ENCODE measurements at regions not wholly inside any gene's neighbourhood (a gene's known extent, or its start where the extent isn't known, plus 50 kb on each side); places are given as distances from the start of the nearest gene placed in this dataset.

DNA sequence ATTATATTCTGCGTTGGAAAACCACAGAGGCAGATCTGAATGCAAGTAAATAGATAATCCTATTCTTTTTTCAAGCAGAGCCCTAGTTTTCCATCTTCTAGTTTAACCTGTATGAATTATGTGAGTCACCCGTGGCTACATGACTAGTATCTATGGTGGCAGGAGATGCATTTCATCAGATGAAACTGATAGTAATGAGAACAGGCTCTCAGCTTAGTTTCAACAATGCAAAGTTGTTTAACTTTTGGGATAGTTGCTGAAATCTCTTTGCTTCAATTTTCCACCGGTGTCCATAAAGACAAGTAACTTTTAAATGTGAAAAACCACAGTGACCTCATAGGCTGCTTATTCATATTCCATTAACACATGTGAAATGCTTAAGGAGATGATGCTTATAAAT lies 1317.4 kb upstream of the TENM3 start:
- no peak for DNase-seq

DNA sequence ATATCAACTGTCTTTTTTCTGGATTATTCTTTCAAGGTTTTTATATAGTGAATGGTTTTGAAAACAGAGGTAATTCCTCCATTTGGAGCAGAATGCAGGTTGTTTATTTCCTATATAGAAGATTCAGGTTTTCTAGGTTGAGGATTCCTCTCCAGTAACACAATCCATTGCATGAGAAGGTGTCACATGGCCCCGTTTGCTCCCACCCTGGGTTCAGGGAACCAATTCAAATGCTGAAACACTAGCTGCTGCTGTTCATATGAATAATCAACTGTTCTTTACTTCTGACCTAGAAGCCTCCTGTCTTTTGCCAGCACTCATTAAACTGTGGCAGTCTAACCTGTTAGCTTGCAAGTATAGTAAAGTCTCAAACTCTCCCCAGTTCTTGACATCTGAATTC lies 1316.9 kb upstream of the TENM3 start:
- DNase-seq: no peak

DNA sequence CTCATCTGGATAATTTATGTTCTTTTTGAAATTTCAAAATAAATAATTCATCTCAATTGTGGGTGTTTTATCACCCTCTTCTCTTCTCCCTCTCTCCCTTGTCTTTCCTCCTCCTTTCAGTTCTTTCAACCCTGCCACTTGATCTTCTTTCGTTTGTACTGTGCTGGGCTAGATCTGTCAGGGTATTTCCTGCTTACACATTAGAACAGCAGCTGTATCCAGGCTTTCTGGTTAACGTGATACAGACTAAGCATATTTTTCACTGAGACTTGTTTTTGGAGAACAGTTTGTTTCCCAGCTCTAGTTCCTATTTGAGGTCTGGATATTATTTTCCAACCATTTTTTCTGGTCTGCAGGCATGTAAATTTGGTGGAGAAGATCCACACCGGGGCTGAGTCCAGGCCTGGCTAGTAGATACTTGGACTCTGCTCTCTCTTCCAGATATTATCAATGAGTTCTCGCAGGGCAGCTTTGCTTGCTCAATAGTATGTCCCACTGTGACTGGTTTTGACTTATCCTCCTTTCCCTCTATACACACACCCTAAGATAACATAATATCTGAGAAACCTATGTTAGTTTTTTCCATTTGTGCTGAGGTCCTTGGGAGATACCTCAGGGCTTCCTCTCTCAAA lies 1310.7 kb upstream of the TENM3 start:
- no peak for DNase-seq

DNA sequence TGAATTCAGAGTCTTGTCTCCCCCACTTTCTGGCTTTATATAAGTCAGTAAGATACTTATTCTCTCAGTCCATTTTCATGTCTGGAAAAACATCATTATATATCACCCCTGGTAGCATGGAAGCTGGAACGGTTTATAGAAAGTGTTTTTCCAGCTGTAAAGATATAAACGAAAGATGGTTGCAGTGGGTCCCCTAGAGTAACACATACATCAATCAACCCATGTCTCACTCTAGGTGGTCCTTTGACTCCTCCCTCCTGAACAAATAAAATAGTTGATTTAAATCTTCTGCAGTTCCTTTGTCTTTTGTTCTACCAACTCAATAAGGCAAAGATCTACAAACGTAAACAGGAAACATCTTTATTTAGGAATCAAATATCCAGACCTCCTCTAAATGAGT lies 1306.1 kb upstream of the TENM3 start:
- DNase-seq: no peak

DNA sequence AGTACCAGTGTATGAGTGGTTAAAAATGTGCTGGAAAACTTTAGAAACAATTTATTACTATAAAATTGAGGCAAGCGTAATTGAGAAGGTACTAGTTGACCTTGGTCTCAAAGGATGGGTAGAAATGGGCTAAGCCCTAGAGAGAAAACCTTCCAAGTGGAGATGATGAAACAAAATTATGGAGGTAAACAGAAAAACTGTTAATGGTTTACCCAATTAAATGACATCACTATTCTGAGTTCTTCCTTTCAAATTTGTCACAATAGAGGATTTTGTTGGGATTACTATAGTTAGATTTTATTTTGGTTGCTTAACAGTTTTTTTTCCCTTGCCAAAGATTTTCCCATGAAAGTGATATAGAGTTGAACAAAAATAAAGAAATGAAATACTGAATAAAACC lies 1302.5 kb upstream of the TENM3 start:
- DNase-seq: no peak

DNA sequence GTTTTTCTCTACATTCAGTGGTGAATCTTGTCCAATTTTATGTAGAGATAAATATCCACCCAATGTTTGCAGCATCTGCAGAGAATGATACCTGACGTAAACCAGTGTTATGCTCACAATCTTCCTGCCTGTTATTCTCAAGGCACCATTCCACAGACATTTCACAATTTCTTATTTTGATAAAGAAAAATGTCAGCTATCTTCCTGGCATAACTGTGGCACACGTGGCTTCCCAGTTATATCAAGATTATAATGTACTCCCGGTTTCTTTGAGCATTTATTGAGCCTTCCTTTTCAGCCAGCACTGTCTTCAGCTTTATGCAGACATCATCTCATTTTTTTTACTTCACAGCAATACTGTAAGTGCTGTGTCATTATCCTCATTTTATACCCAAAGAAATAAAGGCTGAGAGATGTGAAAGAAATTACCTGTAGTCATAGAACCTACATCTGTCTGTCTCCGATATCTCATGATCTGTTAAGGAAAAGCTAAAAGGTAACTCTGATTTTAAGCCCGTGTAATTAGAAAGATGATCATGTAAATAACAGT lies 1300.8 kb upstream of the TENM3 start:
- no peak for DNase-seq

DNA sequence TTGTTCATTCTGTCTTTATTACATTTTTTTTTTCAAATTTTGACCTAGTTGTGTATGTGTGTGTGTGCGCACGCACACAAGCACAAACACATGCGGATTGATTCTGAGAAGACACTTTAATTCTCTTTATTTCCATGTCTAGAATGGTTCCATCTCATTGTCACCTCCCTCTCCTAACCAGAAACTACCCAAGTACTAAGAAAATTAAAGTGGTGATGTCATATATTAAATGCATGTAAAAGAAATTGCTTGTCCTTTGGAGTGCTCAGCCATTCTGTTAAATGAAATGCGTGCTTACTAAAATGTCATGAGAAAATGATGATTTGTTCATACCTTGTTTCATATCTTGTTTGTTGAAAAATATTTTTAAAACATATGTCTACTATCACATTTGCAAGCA lies 1297.0 kb upstream of the TENM3 start:
- DNase-seq: no peak

DNA sequence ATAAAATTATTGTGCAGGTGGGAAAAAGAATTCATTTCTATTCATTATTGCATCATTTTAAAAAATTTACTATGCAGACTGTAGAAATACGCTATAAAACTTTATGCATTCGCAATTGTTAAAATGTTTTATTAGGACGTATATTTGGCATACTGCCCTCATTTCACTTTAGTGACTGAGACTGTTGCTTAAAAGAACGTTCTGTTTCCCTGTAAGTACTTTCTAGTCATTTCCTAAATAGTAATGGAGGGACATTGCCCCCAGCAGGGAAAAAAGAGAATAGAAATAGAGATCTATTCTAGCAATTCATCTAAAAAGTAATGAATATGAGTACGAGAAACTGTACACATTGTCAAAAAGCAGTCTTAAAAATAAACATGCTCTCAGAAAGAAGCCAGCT lies 1295.8 kb upstream of the TENM3 start:
- no peak for DNase-seq

DNA sequence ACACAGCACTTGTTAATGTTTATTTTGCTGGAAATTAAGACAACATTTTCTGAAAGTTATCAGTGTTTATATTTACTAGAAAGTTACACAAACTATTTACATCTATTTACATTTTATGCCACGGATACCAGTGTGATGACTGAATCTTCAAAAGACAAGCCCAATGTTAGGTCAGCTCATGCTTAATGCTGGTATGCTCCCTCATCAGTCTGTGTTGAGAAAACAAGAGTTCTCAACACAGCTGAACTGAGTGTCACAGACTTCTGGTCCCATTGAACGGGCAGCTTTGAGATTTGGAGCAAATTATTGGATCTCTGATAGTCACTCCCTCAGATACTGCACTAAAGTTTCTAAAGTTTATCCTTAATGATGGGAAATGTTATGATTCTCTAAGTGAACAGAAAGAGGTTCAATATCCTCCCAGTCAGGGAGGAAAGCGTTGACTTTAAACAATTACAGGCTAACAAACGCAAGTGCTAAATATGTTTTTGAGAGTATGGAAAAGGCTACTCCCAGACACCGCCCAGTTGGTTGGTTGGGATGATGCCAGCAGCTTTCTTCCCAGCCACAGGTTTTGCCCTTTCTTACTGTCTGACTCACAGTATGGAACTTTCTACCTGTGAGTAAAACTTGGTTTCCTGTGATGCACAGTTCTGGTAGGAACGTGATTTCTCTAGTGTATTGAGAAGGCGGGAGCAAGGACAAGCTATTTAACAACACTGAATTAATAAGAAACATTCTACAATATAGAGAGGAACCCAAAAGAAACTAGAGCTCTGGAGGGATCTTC lies 1293.6 kb upstream of the TENM3 start:
- DNase-seq: no peak

DNA sequence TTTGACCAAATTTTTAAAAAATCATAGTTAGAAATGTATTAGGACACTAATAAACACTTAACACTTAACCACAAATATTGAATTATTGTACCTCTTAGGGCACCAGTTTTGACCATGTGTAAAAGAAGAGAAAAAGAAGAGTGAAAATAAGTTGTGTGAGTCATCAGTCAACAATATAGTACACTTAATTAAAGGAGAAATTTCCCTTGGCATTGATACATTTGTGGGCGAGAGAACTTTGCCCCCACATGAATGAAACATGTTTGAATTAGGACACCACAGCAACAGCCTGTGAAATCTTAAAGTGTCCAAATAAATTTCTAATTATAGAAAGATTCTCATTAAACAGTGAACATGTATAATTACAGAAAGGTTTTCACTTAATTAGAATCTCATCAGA lies 1292.8 kb upstream of the TENM3 start:
- DNase-seq: no peak

DNA sequence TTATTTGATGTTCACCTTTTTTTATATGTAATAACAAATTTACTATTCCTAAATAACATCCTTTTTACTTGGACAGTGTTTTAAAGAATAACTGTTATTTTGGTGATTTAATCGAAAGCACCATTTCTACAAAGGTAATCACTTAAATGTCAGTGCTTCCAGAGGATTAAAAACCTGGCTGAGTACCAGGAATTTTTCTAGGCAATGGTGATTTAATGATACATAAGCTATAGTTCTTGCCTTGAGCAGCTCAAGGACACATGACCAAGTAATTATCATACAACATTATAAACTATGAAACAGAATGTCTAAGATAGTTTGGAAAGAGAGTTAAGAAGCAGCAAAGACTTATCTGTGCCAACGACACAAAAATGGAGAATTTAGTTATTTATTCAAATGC lies 1291.9 kb upstream of the TENM3 start:
- no peak for DNase-seq

DNA sequence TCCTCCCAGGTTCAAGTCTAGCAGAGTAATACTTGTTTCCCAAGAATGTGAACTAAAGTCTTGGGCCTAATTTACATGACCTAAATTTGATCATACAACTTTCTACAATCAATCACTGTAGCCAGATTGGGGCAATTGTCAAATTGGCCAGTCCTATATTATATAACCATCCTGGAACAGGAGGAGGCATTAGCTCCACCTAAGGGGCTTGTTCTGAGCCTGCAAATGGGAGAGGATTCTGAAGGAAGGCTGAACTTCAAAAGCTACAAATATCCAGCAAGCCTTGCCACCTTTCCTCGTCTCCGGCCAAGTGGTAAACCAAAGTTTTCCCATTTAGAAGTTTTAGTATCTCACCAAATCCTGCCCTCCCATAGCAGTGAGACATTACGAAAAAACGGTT lies 1289.6 kb upstream of the TENM3 start:
- no peak for DNase-seq

DNA sequence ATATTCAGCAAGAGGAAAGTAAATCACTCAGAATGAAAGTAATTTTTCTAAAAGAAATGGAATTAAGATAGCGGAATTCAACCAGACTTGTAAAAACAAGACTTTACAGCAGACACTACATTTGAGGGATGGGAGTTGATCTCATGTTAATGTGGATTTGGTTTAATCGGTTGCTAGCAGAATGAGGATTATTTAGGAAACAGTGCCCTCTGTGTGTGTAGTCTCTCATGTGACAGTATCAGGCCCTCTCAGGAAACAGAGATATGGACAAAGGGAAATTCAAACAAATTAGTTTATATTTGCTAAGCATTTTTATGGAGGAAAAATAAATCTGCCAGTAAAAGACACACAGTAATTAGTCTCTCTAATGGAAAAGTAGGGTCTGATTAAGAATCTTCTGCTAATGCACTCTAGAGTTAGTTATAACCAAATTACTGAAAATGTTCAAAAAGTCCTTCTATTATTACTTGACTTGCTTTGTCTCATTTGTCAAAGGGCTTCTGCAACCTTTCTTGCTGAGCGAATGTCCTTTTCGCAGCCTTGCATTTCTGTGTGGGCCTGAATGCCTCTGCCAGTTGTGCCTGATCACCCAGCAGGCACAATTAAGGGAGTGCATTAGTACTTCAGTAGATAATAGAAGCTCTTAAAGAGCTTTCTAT lies 1282.3 kb upstream of the TENM3 start:
- no peak for DNase-seq

DNA sequence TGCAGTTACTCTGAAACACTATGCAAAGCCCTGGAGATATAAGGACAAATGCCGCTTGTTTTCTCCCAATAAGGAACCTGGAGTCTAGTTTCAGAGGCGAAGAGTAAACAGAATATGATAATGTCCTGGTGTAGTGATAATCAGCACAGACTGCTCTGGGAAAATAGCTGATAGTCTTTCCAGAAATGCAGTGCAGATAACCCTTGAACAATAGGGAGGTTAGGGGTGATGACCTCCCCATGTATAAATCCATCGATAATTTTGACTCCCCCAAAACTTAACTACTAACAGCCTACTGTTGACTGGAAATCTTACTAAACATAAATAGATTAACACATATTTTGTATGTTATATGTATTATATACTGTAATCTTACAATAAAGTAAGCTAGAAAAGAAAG lies 1280.9 kb upstream of the TENM3 start:
- no peak for DNase-seq

DNA sequence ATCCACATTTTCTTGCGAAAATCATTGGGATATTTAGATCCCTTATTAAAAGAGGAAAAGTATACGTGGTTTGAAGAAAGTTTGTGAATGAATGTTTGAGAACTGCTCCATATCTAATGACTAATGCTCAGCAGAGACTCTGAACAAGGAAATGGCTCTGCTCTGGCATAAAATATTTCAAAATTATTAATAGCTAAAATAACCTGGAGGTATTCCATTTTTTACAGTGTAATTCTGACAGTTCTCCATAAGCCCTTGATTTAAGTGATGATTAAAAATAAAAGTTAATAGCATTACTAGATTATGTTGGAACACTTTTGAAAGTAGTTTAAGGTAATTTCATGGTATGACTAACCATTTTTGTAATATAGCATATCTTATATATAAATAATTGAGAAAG lies 1276.9 kb upstream of the TENM3 start:
- DNase-seq: no peak

DNA sequence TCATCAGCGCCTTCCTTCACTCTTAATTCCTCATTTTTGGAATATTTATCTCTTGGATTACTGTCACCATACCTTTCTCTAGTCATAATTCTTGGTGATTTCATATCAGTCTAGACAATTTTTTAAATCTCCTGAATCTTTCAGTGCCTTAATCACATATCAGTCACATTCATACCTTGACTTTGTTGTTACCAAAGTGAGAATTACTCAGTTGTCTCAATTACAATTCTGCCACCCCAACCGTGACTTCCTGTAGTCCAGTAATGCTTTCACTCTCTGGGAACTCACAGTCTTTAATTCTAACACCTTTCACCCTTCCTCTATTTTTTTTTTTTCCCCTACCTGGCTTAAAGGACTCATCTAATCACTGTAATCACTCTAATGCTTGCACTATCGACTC lies 1275.3 kb upstream of the TENM3 start:
- no peak for DNase-seq

DNA sequence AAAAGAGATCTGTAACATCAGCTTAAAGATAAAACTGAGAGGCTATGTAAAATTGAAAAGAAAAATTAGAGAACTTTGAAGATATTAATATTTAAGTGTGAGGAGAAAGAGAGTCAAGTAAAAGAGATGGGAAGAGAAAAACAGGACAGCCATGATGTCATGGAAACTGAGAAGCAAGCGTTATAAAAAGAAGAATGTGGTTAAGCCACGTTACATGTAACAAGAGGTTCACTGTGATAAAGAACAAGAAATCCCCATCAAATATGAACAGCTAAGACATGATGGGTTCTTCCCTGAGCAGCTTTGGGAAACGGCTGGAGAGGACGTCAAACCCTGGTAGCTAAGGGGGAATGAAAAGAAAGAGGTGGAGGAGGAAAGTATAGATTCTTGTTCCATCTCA lies 1269.3 kb upstream of the TENM3 start:
- no peak for DNase-seq

DNA sequence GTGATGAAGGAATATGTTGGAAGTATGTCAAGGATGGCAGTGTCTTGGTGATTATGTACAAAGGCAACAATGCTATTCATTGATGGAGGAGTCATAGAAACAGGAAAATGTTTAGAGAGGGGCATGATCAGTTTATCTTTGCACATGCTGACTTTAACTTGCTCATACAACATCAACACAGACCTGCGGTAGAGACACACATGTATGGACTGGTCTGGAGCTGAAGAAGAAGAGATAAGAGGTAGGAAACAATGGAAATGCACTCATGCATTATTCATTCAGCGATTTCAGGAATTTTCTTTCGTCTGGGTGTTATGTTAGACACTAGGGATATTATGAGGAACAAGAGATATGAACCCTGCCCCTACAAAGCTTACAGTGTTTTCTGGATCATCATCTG lies 1252.3 kb upstream of the TENM3 start:
- no peak for DNase-seq

DNA sequence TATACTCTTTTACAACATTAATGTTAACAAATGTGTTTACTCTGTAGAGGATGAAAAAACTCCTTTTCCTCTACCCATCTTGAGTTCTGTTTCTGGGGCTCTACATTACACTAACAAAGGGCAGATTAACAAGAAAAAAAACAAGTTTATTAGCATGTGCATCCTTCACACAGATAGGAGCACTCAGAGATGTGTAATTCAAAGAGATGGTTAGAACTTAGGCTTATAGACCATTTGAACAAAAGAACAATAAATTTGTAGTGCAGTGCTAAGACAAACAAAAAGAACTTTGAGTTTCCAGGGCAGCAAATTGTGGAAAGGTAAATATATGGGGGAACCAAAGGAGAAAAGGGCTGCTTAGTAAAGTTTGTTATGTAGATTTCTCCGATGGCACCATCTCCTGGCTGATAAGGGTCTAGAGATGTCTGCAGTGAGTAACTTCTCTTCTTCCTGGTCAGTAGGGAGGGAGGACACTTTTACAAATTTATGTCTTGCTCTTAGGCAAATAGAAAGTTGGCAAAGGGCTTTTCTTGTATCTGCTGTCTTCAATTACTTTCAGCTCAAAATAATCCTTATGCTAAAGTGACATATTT lies 1249.9 kb upstream of the TENM3 start:
- DNase-seq: no peak

DNA sequence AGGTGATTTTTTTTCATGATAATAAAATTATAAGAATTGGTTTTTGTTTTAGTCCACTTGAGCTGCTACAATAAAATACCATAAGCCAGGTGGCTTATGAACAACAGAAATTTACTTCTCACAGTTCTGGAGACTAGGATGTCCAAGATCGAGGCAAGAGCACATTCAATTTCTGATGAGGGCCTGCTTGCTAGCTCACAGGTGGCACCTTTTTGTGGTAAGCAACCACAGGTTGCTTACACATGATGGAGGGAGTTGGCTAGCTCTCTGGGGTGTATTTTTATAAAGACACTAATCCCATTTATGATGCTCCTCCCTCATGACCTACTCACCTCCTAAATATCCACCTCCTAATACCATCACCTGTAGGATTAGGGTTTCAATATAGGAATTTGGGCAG lies 1248.5 kb upstream of the TENM3 start:
- no peak for DNase-seq

DNA sequence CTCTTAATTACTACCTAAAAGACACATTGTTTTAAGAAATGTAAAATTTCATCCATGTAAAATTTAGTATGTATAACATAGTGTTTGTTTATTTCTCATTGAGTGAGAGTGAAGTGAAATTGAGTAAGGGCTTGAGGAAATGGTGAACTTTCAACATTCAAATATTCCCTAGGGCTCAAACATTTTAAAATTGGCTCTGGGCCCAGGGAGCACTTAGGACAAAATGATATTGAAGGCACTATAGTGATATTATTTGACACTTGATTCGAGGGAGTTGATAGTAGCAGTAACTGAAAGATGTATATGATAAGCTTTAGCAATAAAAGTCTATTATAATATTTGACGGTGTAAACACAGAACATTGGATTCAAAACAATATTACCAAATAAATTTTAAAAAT lies 1244.0 kb upstream of the TENM3 start:
- DNase-seq: no peak

DNA sequence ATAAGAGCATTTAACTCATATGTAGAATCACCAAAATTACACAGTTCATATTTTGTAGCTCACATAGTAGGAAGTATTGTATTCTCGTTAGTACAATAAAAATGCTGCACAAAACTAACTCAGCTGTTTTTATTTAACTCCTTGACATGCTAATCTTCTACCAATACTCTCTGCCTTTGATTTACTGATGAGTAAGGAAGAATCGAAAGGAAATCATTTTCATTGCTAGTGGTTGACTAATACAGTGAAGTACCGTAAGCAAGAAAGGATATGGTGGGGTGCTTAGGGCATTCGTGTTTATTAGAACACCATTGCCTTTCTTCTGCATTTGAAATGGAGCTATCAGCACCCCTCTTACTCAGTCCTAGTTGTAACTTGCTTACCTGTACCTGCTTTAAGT lies 1239.1 kb upstream of the TENM3 start:
- DNase-seq: no peak

DNA sequence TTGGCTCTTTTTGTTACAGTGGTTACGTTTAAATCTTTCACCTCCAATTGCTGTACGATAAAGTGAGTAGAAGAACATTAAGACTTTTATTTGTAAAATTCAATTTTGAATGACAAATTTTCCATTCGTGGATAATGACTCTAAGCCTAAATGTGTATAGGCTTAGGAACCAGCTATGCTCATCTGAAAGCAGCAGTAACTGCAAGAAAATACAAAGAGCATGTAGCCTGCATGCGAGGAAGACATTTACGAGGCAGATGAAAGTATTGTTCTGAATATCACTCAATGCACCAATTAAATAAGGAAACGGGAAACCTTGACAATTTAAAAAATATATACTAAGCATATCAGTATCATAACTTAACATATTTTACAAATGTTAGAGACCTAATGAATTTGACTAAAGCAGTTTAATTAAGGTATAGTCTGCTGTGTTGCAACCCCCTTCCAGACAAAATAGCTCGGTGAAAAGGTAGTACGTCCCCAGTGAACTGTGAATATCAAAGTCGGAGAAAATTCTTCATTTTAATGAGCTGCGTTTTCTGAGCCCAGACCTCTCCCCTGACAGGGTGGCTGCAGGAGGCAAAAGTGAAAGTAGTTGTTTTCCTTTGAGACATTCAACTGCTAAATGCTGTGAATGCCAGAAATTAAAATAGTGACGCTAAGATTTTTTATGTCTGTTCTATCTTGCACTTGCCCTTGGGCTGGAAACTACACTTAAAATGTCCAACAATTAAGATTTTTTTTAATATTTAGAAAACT lies 1236.5 kb upstream of the TENM3 start:
- DNase-seq: no peak

Data from DMS 273 treated with DMSO at 0.1 percent for 48 hours (cell line).